ENCODE measurements at regions not wholly inside any gene's neighbourhood (a gene's known extent, or its start where the extent isn't known, plus 50 kb on each side); places are given as distances from the start of the nearest gene placed in this dataset.

DNA sequence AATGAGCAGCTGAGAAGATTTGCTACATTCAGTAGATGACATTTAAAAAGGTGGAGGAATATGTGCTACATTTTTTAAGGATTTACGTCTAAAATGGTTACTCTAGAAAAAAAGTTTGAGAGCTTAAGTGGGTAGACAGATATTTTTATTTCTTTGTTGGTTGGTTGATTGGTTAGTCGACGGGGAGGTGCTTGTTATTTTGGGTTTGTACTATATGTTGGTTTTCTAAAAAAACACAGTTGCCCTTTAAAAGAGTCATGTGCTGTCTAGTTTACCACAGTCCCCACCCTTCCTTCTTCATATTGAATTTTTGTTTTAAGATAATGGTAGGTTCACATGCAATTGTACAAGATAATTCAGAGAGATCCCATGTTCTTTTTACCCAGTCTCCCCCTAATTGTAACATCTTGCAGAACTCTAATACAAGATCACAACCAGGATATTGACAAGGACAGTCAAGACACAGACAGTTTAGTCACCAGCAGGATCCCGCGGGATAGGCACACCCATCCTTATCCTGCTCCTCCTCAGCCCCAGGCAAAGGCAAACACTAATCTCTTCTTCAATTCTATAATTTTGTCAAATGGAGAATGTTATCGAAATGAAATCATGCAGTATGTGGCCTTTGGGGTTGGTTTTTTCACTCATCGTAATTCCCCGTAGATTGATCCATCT is 171.4 kb downstream of the FOXO1 start:
- no peaks in the 10 kb centered on the region for H3K27me3 ChIP-seq (ENCODE audit: low read length)
- H3F3A ChIP-seq (ENCODE audit: insufficient read depth) = peaks cover 22% of the 10 kb centered on the region
- peak overlapping the region; percentile 72 for H3K4me2 ChIP-seq (ENCODE audit: low read depth, low read length, poor library complexity, severe bottlenecking)
- peak overlapping the region; percentile 38 for H2AFZ ChIP-seq (ENCODE audit: low read depth, low read length, severe bottlenecking)
- TF ChIP-seq, protein P1, sequence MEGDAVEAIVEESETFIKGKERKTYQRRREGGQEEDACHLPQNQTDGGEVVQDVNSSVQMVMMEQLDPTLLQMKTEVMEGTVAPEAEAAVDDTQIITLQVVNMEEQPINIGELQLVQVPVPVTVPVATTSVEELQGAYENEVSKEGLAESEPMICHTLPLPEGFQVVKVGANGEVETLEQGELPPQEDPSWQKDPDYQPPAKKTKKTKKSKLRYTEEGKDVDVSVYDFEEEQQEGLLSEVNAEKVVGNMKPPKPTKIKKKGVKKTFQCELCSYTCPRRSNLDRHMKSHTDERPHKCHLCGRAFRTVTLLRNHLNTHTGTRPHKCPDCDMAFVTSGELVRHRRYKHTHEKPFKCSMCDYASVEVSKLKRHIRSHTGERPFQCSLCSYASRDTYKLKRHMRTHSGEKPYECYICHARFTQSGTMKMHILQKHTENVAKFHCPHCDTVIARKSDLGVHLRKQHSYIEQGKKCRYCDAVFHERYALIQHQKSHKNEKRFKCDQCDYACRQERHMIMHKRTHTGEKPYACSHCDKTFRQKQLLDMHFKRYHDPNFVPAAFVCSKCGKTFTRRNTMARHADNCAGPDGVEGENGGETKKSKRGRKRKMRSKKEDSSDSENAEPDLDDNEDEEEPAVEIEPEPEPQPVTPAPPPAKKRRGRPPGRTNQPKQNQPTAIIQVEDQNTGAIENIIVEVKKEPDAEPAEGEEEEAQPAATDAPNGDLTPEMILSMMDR (IDR thresholded peaks at IDR 0.05; ENCODE audit: insufficient read depth, low read length, poor library complexity, severe bottlenecking) = no peak
- no peak for TF ChIP-seq EZH2phosphoT487 (conservative IDR thresholded peaks at IDR 0.05; ENCODE audit: low read length)
- no peaks in the 10 kb centered on the region for H3K9me3 ChIP-seq (ENCODE audit: insufficient read depth, low read length)
- H3K27ac ChIP-seq (ENCODE audit: low read depth, low read length) = peak overlapping the region; percentile 87
- no peaks in the 10 kb centered on the region for H4K20me1 ChIP-seq (ENCODE audit: low read depth, low read length)
- no peaks in the 10 kb centered on the region for H3K9me2 ChIP-seq (replicated peaks; ENCODE audit: insufficient read depth, low read length)
- peak overlapping the region; percentile 47 for H3K4me3 ChIP-seq (ENCODE audit: insufficient read depth, low read length, poor library complexity, severe bottlenecking)
- H3K79me2 ChIP-seq (ENCODE audit: insufficient read depth, low read length) = peaks cover 6% of the 10 kb centered on the region; the same call in 1 of the 2 replicates
- no peaks in the 10 kb centered on the region for H3K36me3 ChIP-seq (ENCODE audit: low read length)
- H3K9ac ChIP-seq (ENCODE audit: low read length) = peak overlapping the region; percentile 57

DNA sequence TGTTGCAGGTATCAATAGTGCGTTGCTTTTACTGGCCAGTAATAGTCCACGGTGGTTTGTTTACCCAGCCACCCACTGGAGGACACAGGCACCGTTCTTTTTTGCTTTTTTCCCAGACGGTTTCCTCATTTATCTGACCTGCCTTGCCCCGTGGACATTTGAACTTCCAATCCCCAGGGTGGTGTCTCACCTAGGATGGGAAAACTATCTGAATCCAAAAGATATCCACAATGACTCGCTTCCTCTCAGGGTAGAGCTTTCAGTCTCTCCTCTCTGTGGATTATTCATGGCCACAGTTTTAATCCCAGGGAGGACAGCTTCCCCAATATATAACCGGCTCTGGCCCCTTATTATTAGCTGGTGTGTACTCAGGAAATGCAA is 170.8 kb downstream of the FOXO1 start:
- H3K27me3 ChIP-seq (ENCODE audit: low read length) = no peaks in the 10 kb centered on the region
- H3F3A ChIP-seq (ENCODE audit: insufficient read depth) = peaks cover 17% of the 10 kb centered on the region
- H4K20me1 ChIP-seq (ENCODE audit: low read depth, low read length) = no peaks in the 10 kb centered on the region
- peaks cover 6% of the 10 kb centered on the region; the same call in 1 of the 2 replicates for H3K79me2 ChIP-seq (ENCODE audit: insufficient read depth, low read length)
- no peaks in the 10 kb centered on the region for H3K9me3 ChIP-seq (ENCODE audit: insufficient read depth, low read length)
- H3K4me3 ChIP-seq (ENCODE audit: insufficient read depth, low read length, poor library complexity, severe bottlenecking) = peak overlapping the region; percentile 21
- peak overlapping the region; percentile 87; the same call in 1 of the 2 replicates for H3K27ac ChIP-seq (ENCODE audit: low read depth, low read length)
- H3K4me2 ChIP-seq (ENCODE audit: low read depth, low read length, poor library complexity, severe bottlenecking) = peak overlapping the region; percentile 72
- peak overlapping the region; percentile 4; the same call in 1 of the 2 replicates for H3K9ac ChIP-seq (ENCODE audit: low read length)
- H2AFZ ChIP-seq (ENCODE audit: low read depth, low read length, severe bottlenecking) = no peak overlapping the region
- H3K36me3 ChIP-seq (ENCODE audit: low read length) = no peaks in the 10 kb centered on the region
- no peaks in the 10 kb centered on the region for H3K9me2 ChIP-seq (replicated peaks; ENCODE audit: insufficient read depth, low read length)
- TF ChIP-seq, protein P1 (IDR thresholded peaks at IDR 0.05; ENCODE audit: insufficient read depth, low read length, poor library complexity, severe bottlenecking) = no peak
- no peak for TF ChIP-seq EZH2phosphoT487 (conservative IDR thresholded peaks at IDR 0.05; ENCODE audit: low read length)

DNA sequence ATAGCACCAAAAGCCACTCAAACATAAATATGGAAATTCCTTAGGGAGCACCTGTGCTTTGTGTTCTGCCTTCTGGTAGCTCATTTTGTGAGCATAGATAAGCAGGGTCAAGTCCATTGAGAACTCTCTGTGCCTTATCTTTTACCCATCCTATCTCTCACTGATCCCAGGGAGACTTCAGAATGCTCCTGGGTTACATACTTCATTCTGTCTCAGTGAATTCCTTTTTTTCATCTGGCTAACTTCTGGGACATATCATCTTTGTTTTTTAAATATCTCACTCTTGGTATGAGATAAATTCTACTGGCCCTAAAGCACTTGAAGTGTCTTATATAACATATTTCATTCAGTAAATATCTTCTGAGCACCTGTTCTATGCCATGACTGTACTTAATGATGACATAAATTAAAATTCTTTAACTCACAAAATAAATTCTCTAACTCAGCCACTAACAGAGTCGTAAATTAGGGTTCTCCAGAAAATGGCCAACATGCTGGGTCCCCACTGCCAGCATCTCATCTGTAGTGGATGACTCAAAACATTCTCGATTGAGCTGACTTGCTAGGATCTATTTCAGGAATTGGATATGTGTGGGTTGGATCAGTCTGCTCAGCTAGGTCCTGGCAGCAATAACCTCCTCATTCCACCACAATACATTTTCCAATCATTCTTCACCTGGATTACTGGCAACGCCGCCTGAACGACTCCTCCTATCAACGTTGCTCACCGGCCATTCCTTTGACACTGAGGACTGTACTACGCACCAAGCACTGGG is 170.2 kb downstream of the FOXO1 start:
- H3F3A ChIP-seq (ENCODE audit: insufficient read depth) = peaks cover 16% of the 10 kb centered on the region
- H3K4me2 ChIP-seq (ENCODE audit: low read depth, low read length, poor library complexity, severe bottlenecking) = no peak overlapping the region
- no peaks in the 10 kb centered on the region for H3K27me3 ChIP-seq (ENCODE audit: low read length)
- H4K20me1 ChIP-seq (ENCODE audit: low read depth, low read length) = no peaks in the 10 kb centered on the region
- H2AFZ ChIP-seq (ENCODE audit: low read depth, low read length, severe bottlenecking) = no peak overlapping the region
- no peak for TF ChIP-seq EZH2phosphoT487 (conservative IDR thresholded peaks at IDR 0.05; ENCODE audit: low read length)
- TF ChIP-seq, protein P1 (IDR thresholded peaks at IDR 0.05; ENCODE audit: insufficient read depth, low read length, poor library complexity, severe bottlenecking) = no peak
- no peak overlapping the region for H3K9ac ChIP-seq (ENCODE audit: low read length)
- H3K79me2 ChIP-seq (ENCODE audit: insufficient read depth, low read length) = peaks cover 6% of the 10 kb centered on the region; the same call in 1 of the 2 replicates
- H3K9me3 ChIP-seq (ENCODE audit: insufficient read depth, low read length) = no peaks in the 10 kb centered on the region
- H3K4me3 ChIP-seq (ENCODE audit: insufficient read depth, low read length, poor library complexity, severe bottlenecking) = no peak overlapping the region
- peak overlapping the region; percentile 17; the same call in 1 of the 2 replicates for H3K27ac ChIP-seq (ENCODE audit: low read depth, low read length)
- H3K9me2 ChIP-seq (replicated peaks; ENCODE audit: insufficient read depth, low read length) = no peaks in the 10 kb centered on the region
- H3K36me3 ChIP-seq (ENCODE audit: low read length) = no peaks in the 10 kb centered on the region

Measured in SU-DHL-6 (cell line).